Lung (tissue), 11 donors: ENCODE measurements at regions not wholly inside any gene's neighbourhood (a gene's known extent, or its start where the extent isn't known, plus 50 kb on each side); places are given as distances from the start of the nearest gene placed in this dataset.
A peak's percentile ranks its signal among the peaks of the same experiment; 100 is the strongest.
"Not testable (repeated sequence)": the region's sequence is repeated elsewhere in the genome, so short reads cannot be mapped to it uniquely, and the experiment has no call there.

Source experiments
- ATAC-seq: fragments of 200-7000 bp; cut with Tn5 transposase; one replicate; pipeline ENCODE4 v1.9.1; 2020; ENCODE audit warnings: moderate number of reproducible peaks; ENCODE audit not compliant: insufficient read depth, low FRiP score
- DNase-seq, 3 donors: peaks; one replicate each; pipeline ENCODE4 v3.0.0-alpha.2; 2013 to 2017
- H3K27ac ChIP-seq, 2 donors: one replicate each; pipeline ENCODE4 v1.5.1; 2013; ENCODE audit warnings: mild to moderate bottlenecking in 2 of 2, moderate library complexity in 2 of 2, control low read depth in 1 of 2, inconsistent platforms in 1 of 2, low read depth in 1 of 2, low read length in 1 of 2
- H3K27me3 ChIP-seq, 3 donors: one replicate each; pipeline ENCODE4 v1.5.1; 2013; ENCODE audit warnings: low read length in 2 of 3; ENCODE audit not compliant: control insufficient read depth in 3 of 3, insufficient read depth in 3 of 3
- H3K36me3 ChIP-seq, 4 donors: one replicate each; pipeline ENCODE4 v1.5.1; 2013; ENCODE audit warnings: low read length in 4 of 4, mild to moderate bottlenecking in 1 of 4, moderate library complexity in 1 of 4; ENCODE audit not compliant: control insufficient read depth in 4 of 4, insufficient read depth in 4 of 4
- H3K4me1 ChIP-seq, 5 donors: one replicate each; pipeline ENCODE4 v1.5.1; 2013; ENCODE audit warnings: low read length in 5 of 5, mild to moderate bottlenecking in 2 of 5, moderate library complexity in 1 of 5; ENCODE audit not compliant: control insufficient read depth in 5 of 5, insufficient read depth in 5 of 5
- H3K4me3 ChIP-seq: one replicate; pipeline ENCODE4 v1.5.1; 2013; ENCODE audit warnings: mild to moderate bottlenecking, control low read depth, moderate library complexity
- H3K9ac ChIP-seq, 2 donors: one replicate each; pipeline ENCODE4 v1.5.1; 2013; ENCODE audit warnings: low read length in 2 of 2, control low read depth in 1 of 2; ENCODE audit not compliant: insufficient read depth in 1 of 2
- H3K9me3 ChIP-seq, 4 donors: one replicate each; pipeline ENCODE4 v1.5.1; 2013; ENCODE audit warnings: low read length in 3 of 4, mild to moderate bottlenecking in 1 of 4, moderate library complexity in 1 of 4; ENCODE audit not compliant: control insufficient read depth in 4 of 4, insufficient read depth in 3 of 4
- CTCF ChIP-seq: IDR thresholded peaks from 2 replicates; pipeline ENCODE4 v1.5.1; 2012; ENCODE audit warnings: mild to moderate bottlenecking; ENCODE audit errors: control extremely low read depth, extremely low read depth
- WGBS, 2 donors: extraction: QIAGEN DNeasy Blood & Tissue Kit; methylation state at CpG; one replicate each; pipeline ENCODE4 v1.1.7; 2013; 5-methylcytosine and 5-hydroxymethylcytosine counted together
- donor health status: control.
- donor health status: control.
- donor health status: Bipolar disorder and iron deficiency.
- donor health status: healthy.
- donor health status: DM: yes; HTN: yes; CAD: no.

GRCh38 chr13:98075048-98075447 lies 67.8 kb upstream of the FARP1 start:
- DNase-seq (no peak), ATAC-seq (no peak)
- no peak overlapping the region for H3K9ac ChIP-seq
- no peak overlapping the region for H3K27ac ChIP-seq
- H3K4me3 ChIP-seq, result no peak overlapping the region
- no peak for TF ChIP-seq CTCF
- H3K27me3 ChIP-seq, result no peaks in the 10 kb centered on the region
- 77 to 81% methylated on average over 3 of the region's 3 CpGs for WGBS, 2 donors
- H3K36me3 ChIP-seq, result no peaks in the 10 kb centered on the region
- H3K9me3 ChIP-seq, result no peaks in the 10 kb centered on the region
- no peaks in the 10 kb centered on the region for H3K4me1 ChIP-seq

- H3K27ac ChIP-seq, ATAC-seq, DNase-seq, H3K4me3 ChIP-seq, H3K4me1 ChIP-seq, H3K27me3 ChIP-seq, H3K9me3 ChIP-seq, H3K9ac ChIP-seq, H3K36me3 ChIP-seq: not testable (repeated sequence)
- WGBS, 2 donors, result 95 to 96% methylated on average over 24 to 25 of the region's 25 CpGs
Measured at GRCh38 chr13:98076309-98076708, 66.6 kb upstream of the FARP1 start.

- H3K27me3 ChIP-seq, result no peaks in the 10 kb centered on the region
- H3K9me3 ChIP-seq, result no peaks in the 10 kb centered on the region
- no peak for DNase-seq
- H3K27ac ChIP-seq, result no peak overlapping the region
- no peaks in the 10 kb centered on the region for H3K36me3 ChIP-seq
- H3K4me1 ChIP-seq, result no peaks in the 10 kb centered on the region
- no peak overlapping the region for H3K4me3 ChIP-seq
- no peak for ATAC-seq
- 68 to 79% methylated on average over 5 of the region's 5 CpGs for WGBS, 2 donors
- no peak overlapping the region for H3K9ac ChIP-seq
- TF ChIP-seq CTCF, result no peak
Measured at GRCh38 chr13:98080280-98080679, 62.6 kb upstream of the FARP1 start.

GRCh38 chr13:98083507-98083906 lies 59.4 kb upstream of the FARP1 start:
- peak in 1 of 3 donors; percentile 24 for DNase-seq
- Histone ChIP-seq H3K9me3 (no peaks in the 10 kb centered on the region), H3K4me1 (no peaks in the 10 kb centered on the region), H3K27ac (no peak overlapping the region), H3K9ac (no peak overlapping the region), H3K27me3 (no peaks in the 10 kb centered on the region), H3K4me3 (no peak overlapping the region), H3K36me3 (no peaks in the 10 kb centered on the region)
- TF ChIP-seq CTCF, result no peak
- ATAC-seq, result no peak
- 52 to 74% methylated on average over 6 of the region's 6 CpGs for WGBS, 2 donors
